NK-92 treated with Interleukin-12 subunit alpha and Interleukin-12 subunit beta, amount 100 ng/mL, for 24 hours (cell line): ENCODE measurements at regions not wholly inside any gene's neighbourhood (a gene's known extent, or its start where the extent isn't known, plus 50 kb on each side); places are given as distances from the start of the nearest gene placed in this dataset.

Source experiments
- DNase-seq: peaks from one replicate; lab custom pipeline; 2025; lab: John Stamatoyannopoulos, UW

DNA sequence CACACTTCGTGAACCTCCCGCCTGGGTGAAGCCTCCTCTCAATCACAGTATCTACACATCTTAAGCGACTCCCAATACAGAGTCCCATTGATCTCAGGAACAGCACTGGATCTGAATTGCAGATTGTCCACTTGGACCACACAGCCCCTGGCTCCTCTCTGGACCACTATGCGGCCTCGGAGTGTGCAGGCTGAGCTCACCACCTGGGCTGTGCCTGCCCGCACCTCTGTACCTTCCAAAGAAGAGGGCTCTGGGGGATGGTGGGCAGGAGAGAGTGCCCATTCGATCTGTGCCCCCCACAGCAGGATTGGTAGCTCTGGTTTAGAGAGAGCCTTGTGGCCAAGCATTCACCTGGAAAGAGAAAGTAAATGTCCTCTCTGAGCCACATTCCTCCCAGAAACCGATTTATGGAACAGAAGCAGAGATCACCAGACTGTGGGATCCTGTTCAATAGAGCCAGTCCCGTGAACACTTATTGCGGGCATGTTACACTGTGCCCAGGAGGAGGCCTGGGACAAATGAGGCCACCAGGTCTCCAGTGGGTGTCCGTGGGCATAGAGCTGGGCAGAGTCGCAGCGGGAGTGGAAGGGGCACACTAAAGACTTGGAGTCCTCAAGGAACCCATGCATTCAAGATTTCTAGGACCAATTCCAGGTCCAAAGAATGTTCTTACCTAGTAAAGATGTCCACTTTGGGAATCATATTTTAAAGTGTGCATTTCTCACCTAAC, 141.6 kb upstream of the SOX1 start:
- DNase-seq, result no peak

DNA sequence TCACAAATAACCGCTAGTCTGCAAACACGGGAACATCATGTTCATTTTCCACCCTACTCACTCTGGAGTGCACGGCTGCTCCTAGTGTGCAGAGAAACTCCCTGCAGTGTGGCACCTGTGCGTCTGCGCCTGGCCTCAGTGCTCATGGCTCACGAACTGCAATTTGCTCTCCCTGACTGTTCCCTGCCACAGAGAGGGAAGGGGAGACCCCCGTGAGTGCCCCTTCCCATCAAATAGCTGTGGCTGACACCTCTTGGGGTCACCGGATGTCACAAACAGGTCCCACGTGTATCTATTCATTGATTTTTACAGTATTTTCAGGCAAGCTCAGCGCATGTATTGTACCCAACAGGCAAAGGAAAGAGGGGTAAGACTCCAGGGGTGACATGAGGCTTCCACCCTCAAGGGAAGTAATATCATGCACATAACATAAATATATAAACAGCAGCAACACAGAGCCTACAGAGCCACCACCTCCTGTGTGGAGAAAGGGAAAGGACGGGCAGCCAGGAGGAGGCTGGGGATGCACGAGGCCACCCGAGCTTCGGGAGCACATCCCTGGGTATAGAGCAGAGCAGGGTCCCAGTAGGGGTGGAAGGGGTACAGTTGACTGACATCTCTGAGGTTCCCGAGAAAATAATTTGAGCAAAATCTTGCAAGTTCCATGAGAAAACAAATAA, 140.3 kb upstream of the SOX1 start:
- DNase-seq, result no peak

DNA sequence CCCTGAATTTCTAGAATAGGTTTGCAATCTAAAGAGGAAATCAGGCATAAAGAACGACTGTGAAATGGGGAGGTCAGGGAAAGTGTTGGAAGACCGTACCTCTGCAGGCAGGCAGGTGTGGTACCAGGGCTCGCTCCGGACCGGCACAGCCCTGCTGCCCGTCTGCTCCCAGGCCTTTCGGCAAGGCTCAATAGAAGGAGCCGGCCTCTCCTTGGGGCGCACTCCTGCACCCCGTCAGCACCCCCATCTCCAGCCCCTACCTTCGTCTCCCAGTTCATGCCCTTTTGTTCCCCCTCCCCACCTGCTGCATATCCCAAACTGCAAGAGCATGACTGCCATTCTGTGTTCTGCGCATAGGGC, 139.8 kb upstream of the SOX1 start:
- no peak for DNase-seq

DNA sequence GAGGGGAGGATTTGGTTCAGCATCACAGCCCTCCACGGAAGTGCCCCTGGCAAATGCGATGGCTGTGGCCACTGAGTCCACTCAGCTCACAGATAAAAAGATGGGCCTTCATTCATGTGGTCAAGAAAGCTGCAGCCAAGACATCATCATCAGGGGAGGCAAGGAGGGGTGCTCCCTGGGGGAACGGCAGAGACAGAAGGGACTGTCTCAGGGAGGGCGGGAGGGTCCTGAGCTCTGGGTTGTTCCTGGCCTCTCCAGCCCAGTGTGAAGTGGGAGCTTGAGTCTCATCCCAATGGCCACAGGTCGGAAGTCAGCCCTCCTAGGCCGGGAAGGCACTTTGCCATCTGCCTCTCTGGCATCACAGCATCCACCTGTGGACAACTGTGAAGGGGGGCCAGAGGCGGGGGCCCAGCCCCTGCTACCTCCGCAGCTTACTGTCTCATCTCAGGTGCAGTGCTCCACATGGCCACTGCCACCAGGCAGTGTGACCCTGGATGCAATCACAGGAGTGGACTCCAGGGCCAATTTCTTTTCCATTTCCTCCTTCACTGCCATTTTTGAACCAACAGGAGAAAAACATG, 137.8 kb upstream of the SOX1 start:
- no peak for DNase-seq

DNA sequence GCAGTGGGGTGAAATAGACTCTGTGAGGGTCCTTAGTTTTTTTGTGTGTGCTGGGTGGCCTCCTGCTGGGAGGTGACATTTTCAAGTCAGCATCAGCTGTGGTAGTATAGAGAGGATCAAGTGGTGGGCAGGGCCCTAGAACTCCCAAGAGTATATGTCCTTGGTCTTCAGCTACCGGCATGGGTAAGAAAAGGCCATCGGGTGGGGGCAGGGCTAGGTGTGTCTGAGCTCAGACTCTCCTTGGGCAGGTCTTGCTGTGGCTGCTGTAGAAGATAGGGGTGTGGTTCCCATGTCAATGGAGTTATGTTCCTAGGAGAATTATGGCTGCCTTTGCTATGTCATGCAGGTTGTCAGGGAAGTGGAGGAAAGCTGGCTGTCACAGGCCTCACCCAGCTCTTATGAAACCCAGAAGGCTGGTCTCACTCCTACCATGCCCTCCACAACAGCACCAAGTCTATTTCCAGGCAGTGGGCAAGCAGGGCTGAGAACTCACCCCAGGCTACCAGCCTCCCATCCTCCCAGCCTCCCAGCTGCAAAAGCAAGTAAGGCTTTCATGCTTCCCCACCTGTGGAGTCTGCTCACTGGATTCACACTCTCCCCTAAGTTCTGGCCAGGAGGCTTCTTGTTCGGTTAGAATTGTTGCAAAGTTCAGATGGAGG, 130.6 kb upstream of the SOX1 start:
- DNase-seq, result no peak

DNA sequence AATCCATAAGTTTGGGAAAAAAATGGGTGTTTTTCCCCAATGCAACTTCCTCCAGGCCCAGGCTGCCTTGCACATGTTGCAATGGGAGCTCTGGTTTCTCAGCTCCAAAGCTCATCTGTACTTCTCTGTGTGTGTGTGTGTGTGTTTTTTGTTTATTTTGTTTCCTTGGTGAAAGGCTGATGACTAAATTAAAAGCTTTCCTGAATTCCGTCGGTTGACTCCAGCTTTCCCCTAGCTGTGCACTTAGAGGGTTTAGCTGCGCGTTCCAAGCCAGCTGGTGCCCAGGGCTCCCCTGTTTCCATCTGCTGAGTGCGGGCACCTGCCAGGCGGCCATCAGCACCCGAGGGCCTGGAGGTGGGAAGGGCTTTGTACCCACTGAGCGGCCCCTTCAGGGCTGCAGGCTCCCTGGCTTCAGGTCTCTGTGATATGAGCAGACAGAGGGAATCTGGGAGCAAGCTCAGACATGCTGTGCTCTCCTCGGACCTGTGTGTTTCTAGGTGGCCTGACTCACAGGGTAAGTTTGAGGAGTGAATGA, 129.1 kb upstream of the SOX1 start:
- DNase-seq, result no peak

DNA sequence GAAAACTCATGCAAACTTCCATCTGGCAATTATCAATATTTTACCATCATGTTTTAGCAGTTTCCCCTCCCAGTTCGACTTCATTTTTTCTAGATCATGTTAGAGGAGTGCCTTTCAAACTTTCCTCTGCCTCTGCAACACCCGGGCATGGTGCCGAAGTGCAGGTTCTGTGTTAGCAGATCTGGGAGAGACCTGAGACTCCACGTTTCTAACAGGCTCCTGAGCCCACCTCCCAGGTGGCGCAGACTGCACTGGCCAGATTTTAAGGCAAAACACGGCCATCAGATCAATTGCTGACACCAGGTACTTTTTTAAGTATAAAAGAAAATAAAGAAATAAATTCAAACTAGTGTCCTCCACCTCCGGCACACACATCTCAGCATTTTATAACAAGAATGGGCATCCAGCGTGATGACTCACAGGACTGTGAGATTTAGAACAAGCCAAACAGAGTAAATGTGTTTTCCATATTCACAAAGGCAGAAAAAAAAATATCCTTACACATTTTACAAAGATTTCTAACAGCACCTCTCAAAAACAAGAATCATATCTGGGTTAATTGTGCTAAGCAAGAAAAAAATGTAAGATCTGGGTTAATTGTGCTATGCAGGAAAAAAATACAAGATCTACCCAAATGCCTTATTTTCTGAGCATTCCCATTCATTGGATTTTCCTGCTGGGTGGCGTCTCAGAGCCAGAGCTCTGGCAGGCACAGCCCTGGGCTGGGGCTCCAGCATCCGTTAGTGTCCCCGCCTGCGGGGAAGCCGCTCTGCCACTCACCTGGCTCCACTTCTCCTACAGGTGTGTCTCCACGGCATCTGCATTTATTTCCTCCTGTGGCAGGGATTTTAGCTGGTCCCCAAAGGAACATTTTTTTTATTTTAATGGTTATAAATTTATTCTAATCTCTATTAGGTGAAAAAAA, 127.9 kb upstream of the SOX1 start:
- no peak for DNase-seq

DNA sequence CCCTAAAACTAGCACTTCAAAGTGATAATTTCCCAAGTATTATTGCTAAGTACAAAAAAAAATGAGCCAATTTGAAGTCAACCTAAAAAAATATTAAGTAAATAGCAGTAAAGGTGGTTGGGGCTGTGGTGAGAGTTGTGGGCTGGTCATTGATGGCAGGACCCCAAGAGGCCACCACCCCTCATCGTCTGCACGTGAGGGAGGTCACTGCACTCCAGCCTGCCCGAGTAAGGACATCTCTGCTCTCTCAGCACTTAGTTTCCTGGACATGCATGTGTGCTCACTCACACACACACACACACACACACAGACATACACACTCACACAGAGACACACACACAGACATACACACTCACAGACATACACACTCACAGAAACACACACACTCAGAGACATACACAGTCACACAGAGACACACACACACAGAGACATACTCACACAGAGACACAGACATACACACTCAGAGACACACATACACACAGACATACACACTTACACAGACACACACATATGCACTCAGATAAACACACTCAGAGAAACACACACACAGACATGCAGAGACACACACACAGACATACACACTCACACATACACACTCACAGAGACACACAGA, 127.2 kb upstream of the SOX1 start:
- DNase-seq, result no peak

DNA sequence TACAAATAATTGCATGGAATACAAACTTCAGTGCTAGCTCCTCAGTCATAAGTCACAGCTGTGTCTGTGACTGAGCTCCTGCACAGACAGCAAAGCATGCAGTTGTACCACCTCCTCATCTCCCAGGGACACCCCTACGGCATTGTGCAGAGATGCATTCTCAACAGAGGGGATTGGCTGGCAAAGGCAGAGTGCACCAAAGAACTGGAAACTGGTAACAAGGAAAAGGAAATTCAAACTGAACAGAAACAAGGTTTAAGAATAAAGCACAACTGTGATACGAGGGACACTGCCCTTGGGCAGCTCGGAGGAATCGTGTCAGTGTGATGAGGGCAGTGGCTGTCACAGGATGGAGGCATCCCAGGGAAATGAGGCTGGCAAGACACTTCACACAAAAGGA, 126.1 kb upstream of the SOX1 start:
- no peak for DNase-seq

DNA sequence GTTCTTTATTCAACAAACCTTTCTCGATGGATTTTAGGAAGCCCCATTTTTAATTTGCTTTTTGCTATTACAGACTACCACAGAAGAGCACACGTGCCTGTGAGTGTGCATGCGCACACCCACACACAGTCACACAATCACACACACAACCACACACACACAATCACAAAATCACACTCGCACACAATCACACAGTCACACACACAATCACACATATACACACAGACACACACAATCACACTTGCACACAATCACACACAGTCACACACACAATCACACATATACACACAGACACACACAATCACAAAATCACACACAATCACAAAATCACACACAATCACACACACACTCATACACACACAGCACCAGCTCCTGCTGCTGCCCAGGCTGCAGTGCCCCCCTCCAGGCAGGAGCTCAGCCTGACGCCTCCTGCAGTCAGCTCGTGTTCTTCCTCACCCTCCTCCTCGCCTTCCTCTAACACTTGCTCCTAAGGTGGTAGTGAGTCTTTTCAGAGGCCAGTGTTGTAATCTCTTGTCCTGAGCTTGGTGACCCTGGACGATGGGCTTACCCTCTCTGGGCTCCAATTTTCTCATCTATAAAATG, 125.0 kb upstream of the SOX1 start:
- DNase-seq, result no peak

DNA sequence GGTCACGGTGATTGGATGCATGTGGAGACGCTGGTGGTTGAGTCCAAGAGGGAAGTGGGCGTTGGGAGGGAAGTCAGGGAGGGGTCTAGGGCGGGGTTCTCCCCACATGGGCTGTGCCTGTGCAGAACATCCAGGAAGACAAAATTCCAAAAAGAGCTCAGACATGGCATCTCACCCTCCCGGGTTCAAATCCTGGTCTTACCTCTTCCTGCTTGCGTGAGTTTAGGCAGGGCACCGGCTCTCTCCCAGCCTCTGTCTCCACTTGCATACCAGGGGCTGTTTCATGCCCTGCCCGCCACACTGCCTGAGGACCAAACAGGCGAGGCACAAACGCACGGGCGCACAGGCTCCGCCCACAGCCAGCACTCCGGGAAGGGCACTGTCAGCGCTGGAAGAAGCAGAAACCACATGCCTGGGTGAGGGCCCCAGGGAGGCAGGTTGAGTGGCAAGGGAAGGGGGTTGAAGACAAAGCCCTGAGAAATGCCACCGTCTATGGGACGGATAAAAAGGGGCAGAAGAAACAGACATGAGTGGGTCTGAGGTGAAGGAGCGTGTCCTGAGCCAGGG, 123.6 kb upstream of the SOX1 start:
- DNase-seq, result no peak

DNA sequence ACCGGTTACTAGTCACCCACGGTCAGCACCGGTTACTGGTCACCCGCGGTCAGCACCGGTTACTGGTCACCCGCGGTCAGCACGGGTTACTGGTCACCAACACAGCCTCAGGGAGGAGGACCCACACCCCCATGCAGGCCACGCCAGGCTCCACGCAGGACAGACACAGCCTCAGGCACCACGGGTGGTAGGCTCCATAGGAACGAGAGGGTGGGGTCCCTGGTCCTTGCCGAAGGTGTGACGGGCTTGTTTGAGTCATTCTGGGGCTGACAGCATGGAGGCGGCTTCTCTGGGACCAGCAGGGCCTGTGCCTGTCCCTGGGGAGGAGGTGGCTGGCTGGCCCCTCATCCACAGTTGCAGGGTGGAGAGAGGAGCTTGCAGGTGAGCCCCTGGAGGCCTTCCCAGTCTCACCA, 122.8 kb upstream of the SOX1 start:
- DNase-seq, result no peak

DNA sequence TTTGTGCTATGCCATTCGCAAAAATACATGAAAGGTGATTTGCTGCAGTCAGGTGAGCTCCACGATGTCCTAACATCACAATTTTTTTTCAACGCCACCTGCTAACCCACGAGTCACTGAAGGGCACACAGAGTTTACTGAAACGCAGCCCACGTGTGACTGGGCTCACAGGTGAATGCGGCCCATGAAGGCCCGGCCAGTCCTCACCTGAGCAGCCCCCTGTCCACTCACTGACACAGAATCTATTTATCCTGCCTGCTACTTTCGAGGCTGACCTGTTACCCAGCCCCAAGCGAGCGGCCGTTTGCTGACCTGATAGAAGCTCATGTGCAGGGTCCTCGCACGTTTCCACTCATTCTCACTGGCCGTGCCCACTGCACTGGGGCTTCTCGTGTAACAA, 121.9 kb upstream of the SOX1 start:
- no peak for DNase-seq

DNA sequence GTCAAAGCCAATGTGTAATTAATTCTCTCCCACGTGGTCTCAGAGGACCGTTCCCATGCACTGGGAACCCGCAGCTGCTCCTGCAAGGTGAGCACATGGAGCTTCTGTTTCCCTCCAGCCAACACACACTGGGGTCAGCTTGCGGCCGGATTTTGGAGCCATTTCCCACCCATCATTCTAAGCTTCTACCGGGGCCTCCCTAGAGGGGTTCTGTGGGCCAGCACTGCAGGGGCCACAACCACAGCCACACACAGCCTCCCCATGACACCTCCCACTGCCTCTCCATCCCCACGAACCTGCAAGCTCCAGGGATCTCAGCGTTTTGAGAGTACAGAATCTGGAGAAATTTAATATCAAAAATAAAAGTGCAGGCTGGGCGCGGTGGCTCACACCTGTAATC, 120.7 kb upstream of the SOX1 start:
- no peak for DNase-seq

DNA sequence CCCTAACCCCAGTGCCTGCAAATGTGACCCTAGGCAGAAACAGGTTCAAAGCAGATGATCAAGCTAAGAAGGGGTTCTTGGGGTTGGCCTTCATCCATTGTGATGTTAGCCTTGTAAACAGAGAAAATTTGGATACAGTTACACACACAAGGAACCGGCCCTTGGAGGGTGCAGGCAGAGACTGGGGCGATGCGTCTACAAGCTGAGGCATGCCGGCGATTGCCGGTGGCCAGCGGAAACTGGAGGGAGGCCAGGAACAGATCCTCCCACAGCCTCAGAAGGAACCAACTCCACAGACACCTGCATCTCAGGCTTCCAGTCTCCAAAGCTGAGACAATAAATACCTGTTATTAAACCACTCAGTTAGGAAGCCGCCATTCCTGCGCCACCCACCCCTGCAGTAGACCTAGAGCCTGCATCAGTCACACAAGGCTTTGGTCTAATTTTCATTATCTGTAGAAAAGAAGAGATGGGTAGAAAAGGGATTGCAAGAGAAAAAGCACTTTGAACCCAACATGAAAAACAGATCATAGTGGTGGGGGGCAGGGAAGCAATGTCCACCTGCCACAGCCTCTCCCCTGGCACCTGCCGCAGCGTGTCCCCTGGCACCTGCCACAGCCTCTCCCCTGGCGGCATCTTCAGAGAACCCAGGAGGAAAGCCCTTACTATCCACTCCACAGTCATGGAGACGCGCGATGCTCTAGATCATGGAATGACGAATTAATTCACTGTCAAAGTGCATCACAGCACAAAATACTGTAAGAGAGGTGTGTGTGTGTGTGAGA, 119.7 kb upstream of the SOX1 start:
- no peak for DNase-seq

DNA sequence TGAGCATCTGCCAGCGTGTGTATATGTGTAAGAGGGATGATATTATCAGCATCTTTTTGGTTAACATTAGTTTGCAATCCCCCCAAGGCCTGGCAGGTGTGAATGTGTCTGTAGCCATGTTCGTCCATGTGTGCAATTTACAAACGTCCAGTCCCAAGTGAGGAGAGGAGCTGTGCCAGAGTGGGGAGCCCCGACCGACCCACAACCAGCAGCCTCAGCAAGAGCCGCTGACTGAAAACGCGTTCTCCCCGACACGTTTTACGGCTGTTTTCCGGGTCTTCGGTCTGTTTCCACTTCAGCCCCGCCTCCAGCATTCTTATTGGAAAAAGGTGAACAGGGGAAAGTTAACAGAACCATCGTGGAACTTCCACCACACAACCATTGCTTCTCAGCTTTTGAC, 119.1 kb upstream of the SOX1 start:
- DNase-seq, result no peak

DNA sequence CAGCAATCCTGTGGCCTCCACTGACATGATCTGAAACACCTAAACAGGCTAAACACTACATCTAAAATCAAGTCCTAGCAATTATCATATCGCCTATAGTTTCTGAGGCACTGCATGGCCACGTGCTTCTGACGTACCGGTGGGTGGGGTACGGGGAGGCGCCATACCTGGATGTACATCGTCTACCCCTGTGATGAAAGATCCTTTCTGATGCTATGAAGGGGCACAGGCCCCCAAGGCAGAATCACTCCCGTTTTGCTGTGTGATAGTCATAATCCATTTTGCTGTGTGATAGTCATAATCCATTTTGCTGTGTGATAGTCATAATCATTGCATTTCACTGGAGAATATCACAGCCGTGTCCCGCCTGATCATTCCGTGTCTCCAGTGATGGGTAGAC, 118.7 kb upstream of the SOX1 start:
- no peak for DNase-seq

DNA sequence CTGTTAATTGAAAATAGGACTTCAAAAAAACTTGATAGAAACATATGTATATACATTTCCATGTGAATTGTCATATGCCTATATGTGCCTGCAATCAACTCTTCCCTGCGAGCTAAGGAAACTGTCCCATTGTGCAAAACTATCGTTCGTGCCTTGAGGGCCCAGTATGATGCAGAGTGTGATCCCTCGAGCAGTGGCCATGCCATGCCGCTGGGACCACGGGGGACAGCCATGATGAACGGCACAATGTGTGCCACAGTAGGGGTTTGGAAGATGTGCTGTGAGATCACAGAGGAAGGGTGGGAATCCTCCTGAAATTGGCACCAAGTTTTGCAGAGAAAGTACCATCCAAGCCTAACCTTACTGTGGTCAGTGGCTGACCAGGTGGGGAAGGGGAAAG, 118.1 kb upstream of the SOX1 start:
- no peak for DNase-seq

DNA sequence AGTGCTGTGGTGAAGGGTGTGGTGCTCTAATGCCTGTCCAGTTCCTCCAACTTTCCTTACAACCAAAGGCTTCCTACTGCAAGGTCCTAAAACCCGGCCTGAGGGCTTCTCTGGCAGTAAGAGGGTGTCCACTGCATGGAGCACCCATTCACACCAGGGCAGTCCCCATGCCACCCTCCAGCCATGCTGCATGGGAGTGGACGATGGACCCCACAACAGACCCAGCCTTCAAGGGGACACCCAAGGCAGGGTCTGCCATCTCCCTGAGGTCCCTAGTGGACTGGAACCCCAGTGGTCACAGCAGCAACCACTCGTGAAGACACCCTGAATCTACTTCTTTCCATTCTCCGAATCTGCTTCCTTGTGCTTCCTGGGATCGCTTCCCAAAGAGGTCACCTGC, 117.6 kb upstream of the SOX1 start:
- no peak for DNase-seq

DNA sequence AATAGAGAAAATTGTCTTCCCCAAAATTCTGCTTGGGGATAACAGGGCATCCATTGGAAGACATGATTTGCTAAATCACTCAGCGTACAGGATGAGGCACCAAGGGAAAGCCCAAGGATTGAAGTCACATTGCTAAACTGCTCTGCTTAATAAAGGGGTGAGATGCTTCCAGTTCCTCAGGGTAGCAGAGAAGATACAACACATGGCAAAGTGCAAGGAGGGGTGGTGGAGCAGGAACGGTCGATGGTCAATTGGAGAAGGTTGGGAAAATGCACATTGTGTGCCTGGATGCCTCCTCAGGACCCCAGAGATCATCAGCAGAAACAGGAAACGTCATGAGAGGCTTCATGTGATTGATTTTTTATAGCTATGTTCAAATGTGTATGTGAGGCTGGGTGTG, 116.3 kb upstream of the SOX1 start:
- DNase-seq, result no peak
